ENCODE measurements at regions not wholly inside any gene's neighbourhood (a gene's known extent, or its start where the extent isn't known, plus 50 kb on each side); places are given as distances from the start of the nearest gene placed in this dataset.

DNA sequence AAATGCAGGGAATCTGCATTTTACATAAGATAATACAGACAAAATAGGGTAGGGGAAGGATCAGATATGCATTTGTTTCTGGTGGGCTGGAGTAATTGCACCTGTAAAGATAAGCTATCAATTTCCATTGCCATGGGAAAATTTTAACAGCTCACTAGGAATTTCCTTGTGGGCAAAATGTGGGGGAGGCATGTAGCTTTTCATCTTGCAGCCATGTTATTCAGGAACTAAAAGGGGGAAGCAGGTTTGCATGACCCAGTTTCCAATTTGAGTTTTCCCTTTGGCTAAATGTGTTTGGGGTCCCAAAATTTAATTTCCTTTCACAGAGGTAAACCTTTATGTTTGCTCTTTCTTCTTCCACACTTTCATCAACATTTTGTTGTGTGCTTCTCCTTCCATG lies 624.4 kb downstream of the NYAP2 start:
- Histone ChIP-seq H2AFZ (no peak overlapping the region), H3K4me2 (no peak overlapping the region), H3K9me2 (ENCODE audit: insufficient read depth) (0 out of 2 replicates have a peak, but pooled peaks cover 15% of the 10 kb centered on the region), H3K27ac (ENCODE audit: low read depth) (no peak overlapping the region), H3K79me2 (replicated peaks; ENCODE audit: insufficient read depth) (no peaks in the 10 kb centered on the region), H3F3A (replicated peaks; ENCODE audit: low read depth) (no peaks in the 10 kb centered on the region), H3K4me1 (ENCODE audit: insufficient read depth) (no peaks in the 10 kb centered on the region), H4K20me1 (replicated peaks; ENCODE audit: insufficient read depth) (no peaks in the 10 kb centered on the region), H3K27me3 (ENCODE audit: insufficient read depth) (no peaks in the 10 kb centered on the region), H3K4me3 (no peak overlapping the region), H3K36me3 (ENCODE audit: insufficient read depth) (no peaks in the 10 kb centered on the region)
- ATAC-seq: no peak
- Mint-ChIP-seq H3K4me3 (no peak overlapping the region), H3K27me3 (ENCODE audit: insufficient read depth, low read depth, poor library complexity) (no peaks in the 10 kb centered on the region), H3K9me3 (peaks cover 14% of the 10 kb centered on the region), H3K27ac (no peak overlapping the region), H3K4me1 (peaks cover 5% of the 10 kb centered on the region), H3K36me3 (ENCODE audit: low read depth) (peaks cover 16% of the 10 kb centered on the region)
- DNase-seq (ENCODE audit: low spot score): no peak
- TF ChIP-seq, protein P1, sequence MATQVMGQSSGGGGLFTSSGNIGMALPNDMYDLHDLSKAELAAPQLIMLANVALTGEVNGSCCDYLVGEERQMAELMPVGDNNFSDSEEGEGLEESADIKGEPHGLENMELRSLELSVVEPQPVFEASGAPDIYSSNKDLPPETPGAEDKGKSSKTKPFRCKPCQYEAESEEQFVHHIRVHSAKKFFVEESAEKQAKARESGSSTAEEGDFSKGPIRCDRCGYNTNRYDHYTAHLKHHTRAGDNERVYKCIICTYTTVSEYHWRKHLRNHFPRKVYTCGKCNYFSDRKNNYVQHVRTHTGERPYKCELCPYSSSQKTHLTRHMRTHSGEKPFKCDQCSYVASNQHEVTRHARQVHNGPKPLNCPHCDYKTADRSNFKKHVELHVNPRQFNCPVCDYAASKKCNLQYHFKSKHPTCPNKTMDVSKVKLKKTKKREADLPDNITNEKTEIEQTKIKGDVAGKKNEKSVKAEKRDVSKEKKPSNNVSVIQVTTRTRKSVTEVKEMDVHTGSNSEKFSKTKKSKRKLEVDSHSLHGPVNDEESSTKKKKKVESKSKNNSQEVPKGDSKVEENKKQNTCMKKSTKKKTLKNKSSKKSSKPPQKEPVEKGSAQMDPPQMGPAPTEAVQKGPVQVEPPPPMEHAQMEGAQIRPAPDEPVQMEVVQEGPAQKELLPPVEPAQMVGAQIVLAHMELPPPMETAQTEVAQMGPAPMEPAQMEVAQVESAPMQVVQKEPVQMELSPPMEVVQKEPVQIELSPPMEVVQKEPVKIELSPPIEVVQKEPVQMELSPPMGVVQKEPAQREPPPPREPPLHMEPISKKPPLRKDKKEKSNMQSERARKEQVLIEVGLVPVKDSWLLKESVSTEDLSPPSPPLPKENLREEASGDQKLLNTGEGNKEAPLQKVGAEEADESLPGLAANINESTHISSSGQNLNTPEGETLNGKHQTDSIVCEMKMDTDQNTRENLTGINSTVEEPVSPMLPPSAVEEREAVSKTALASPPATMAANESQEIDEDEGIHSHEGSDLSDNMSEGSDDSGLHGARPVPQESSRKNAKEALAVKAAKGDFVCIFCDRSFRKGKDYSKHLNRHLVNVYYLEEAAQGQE (IDR thresholded peaks at IDR 0.05; ENCODE audit: unreplicated experiment): no peak
- no peak for TF ChIP-seq EZH2 (IDR thresholded peaks at IDR 0.05; ENCODE audit: low read depth, unreplicated experiment)
- no peak for TF ChIP-seq CREB1 (CRISPR knock-in tag; IDR thresholded peaks at IDR 0.05; ENCODE audit: low read depth)
- no peak for TF ChIP-seq NANOG (IDR thresholded peaks at IDR 0.05; ENCODE audit: borderline replicate concordance)
- TF ChIP-seq JUNB (IDR thresholded peaks at IDR 0.05; ENCODE audit: unreplicated experiment): no peak
- TF ChIP-seq, protein P2, sequence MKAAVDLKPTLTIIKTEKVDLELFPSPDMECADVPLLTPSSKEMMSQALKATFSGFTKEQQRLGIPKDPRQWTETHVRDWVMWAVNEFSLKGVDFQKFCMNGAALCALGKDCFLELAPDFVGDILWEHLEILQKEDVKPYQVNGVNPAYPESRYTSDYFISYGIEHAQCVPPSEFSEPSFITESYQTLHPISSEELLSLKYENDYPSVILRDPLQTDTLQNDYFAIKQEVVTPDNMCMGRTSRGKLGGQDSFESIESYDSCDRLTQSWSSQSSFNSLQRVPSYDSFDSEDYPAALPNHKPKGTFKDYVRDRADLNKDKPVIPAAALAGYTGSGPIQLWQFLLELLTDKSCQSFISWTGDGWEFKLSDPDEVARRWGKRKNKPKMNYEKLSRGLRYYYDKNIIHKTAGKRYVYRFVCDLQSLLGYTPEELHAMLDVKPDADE (IDR thresholded peaks at IDR 0.05): no peak
- TF ChIP-seq, protein P3, sequence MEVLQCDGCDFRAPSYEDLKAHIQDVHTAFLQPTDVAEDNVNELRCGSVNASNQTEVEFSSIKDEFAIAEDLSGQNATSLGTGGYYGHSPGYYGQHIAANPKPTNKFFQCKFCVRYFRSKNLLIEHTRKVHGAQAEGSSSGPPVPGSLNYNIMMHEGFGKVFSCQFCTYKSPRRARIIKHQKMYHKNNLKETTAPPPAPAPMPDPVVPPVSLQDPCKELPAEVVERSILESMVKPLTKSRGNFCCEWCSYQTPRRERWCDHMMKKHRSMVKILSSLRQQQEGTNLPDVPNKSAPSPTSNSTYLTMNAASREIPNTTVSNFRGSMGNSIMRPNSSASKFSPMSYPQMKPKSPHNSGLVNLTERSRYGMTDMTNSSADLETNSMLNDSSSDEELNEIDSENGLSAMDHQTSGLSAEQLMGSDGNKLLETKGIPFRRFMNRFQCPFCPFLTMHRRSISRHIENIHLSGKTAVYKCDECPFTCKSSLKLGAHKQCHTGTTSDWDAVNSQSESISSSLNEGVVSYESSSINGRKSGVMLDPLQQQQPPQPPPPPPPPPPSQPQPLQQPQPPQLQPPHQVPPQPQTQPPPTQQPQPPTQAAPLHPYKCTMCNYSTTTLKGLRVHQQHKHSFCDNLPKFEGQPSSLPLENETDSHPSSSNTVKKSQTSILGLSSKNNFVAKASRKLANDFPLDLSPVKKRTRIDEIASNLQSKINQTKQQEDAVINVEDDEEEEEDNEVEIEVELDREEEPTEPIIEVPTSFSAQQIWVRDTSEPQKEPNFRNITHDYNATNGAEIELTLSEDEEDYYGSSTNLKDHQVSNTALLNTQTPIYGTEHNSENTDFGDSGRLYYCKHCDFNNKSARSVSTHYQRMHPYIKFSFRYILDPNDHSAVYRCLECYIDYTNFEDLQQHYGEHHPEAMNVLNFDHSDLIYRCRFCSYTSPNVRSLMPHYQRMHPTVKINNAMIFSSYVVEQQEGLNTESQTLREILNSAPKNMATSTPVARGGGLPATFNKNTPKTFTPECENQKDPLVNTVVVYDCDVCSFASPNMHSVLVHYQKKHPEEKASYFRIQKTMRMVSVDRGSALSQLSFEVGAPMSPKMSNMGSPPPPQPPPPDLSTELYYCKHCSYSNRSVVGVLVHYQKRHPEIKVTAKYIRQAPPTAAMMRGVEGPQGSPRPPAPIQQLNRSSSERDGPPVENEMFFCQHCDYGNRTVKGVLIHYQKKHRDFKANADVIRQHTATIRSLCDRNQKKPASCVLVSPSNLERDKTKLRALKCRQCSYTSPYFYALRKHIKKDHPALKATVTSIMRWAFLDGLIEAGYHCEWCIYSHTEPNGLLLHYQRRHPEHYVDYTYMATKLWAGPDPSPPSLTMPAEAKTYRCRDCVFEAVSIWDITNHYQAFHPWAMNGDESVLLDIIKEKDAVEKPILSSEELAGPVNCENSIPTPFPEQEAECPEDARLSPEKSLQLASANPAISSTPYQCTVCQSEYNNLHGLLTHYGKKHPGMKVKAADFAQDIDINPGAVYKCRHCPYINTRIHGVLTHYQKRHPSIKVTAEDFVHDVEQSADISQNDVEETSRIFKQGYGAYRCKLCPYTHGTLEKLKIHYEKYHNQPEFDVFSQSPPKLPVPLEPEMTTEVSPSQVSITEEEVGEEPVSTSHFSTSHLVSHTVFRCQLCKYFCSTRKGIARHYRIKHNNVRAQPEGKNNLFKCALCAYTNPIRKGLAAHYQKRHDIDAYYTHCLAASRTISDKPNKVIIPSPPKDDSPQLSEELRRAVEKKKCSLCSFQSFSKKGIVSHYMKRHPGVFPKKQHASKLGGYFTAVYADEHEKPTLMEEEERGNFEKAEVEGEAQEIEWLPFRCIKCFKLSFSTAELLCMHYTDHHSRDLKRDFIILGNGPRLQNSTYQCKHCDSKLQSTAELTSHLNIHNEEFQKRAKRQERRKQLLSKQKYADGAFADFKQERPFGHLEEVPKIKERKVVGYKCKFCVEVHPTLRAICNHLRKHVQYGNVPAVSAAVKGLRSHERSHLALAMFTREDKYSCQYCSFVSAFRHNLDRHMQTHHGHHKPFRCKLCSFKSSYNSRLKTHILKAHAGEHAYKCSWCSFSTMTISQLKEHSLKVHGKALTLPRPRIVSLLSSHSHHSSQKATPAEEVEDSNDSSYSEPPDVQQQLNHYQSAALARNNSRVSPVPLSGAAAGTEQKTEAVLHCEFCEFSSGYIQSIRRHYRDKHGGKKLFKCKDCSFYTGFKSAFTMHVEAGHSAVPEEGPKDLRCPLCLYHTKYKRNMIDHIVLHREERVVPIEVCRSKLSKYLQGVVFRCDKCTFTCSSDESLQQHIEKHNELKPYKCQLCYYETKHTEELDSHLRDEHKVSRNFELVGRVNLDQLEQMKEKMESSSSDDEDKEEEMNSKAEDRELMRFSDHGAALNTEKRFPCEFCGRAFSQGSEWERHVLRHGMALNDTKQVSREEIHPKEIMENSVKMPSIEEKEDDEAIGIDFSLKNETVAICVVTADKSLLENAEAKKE (CRISPR knock-in tag; IDR thresholded peaks at IDR 0.05): no peak
- TF ChIP-seq ZNF331 (CRISPR knock-in tag; IDR thresholded peaks at IDR 0.05; ENCODE audit: low read depth): no peak
- no peak for TF ChIP-seq ZNF114 (CRISPR knock-in tag; IDR thresholded peaks at IDR 0.05)
- TF ChIP-seq EZH2phosphoT487 (IDR thresholded peaks at IDR 0.05; ENCODE audit: unreplicated experiment): no peak
- no peak for TF ChIP-seq POLR2AphosphoS5 (IDR thresholded peaks at IDR 0.05; ENCODE audit: low read depth)
- TF ChIP-seq, protein P4, sequence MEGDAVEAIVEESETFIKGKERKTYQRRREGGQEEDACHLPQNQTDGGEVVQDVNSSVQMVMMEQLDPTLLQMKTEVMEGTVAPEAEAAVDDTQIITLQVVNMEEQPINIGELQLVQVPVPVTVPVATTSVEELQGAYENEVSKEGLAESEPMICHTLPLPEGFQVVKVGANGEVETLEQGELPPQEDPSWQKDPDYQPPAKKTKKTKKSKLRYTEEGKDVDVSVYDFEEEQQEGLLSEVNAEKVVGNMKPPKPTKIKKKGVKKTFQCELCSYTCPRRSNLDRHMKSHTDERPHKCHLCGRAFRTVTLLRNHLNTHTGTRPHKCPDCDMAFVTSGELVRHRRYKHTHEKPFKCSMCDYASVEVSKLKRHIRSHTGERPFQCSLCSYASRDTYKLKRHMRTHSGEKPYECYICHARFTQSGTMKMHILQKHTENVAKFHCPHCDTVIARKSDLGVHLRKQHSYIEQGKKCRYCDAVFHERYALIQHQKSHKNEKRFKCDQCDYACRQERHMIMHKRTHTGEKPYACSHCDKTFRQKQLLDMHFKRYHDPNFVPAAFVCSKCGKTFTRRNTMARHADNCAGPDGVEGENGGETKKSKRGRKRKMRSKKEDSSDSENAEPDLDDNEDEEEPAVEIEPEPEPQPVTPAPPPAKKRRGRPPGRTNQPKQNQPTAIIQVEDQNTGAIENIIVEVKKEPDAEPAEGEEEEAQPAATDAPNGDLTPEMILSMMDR (conservative IDR thresholded peaks at IDR 0.05; ENCODE audit: low read depth in 2 of 2): no peak
- no peak for TF ChIP-seq STAT1 (IDR thresholded peaks at IDR 0.05; ENCODE audit: unreplicated experiment)
